B cell (primary cell): ENCODE measurements at regions not wholly inside any gene's neighbourhood (a gene's known extent, or its start where the extent isn't known, plus 50 kb on each side); places are given as distances from the start of the nearest gene placed in this dataset.

ENCODE experiments used
- ATAC-seq: fragments of 200-7000 bp; cut with Tn5 transposase; one replicate; pipeline ENCODE4 v1.10.0; 2021; ENCODE audit warnings: low read depth, mild to moderate bottlenecking, moderate number of reproducible peaks, moderate library complexity
- CTCF ChIA-PET: fragments of 350-600 bp; sonication (Branson Sonifier 250); formaldehyde crosslinking; loops from one replicate; lab custom pipeline; 2021; ENCODE audit warnings: antibody characterized with exemption, inconsistent platforms; lab: Charles Lee
- POLR2A ChIA-PET: fragments of 350-600 bp; sonication (Branson Sonifier 250); formaldehyde crosslinking; loops from one replicate; lab custom pipeline; 2021; ENCODE audit warnings: antibody characterized with exemption; lab: Charles Lee
- DNase-seq: peaks from one replicate; pipeline ENCODE4 v3.0.0; 2013
- H2AFZ ChIP-seq: 2 replicates; pipeline ENCODE4 v1.6.1; 2012; ENCODE audit warnings: mild to moderate bottlenecking, low read depth, low read length; ENCODE audit not compliant: insufficient read depth, poor library complexity, severe bottlenecking
- H3K27ac ChIP-seq, 2 donors: 1 replicate in 1 of 2; 2 replicates in 1 of 2; pipeline ENCODE4 v1.5.1; 2012 to 2013; ENCODE audit warnings: low read length in 2 of 2, mild to moderate bottlenecking in 2 of 2, moderate library complexity in 1 of 2
- H3K27me3 ChIP-seq, 4 experiments: fragments of 200-600 bp in 1 of 4; sonication (generic) in 1 of 4; replicated peaks in 1 of 4; 1 replicate in 2 of 4; 2 replicates in 2 of 4; pipeline versions ENCODE4 v1.6.1 to v1.7.0; 2013 to 2016; ENCODE audit warnings: low read length in 3 of 4, mild to moderate bottlenecking in 2 of 4, mixed read lengths in 1 of 4, moderate library complexity in 1 of 4; ENCODE audit not compliant: insufficient read depth in 4 of 4, control insufficient read depth in 3 of 4; ENCODE audit errors: control extremely low read depth in 1 of 4
- H3K36me3 ChIP-seq, 2 experiments: replicated peaks in 1 of 2; 1 replicate in 1 of 2; 2 replicates in 1 of 2; pipeline versions ENCODE4 v1.6.1 to v1.7.1; 2013; ENCODE audit warnings: low read length in 1 of 2; ENCODE audit not compliant: insufficient read depth in 2 of 2, control insufficient read depth in 1 of 2; ENCODE audit errors: control extremely low read depth in 1 of 2, extremely low read depth in 1 of 2
- H3K4me1 ChIP-seq, 2 donors: fragments of 200-600 bp in 1 of 2; sonication (generic) in 1 of 2; 1 replicate in 1 of 2; 2 replicates in 1 of 2; pipeline versions ENCODE4 v1.5.1 to v1.6.1; 2013 to 2017; ENCODE audit warnings: low read length in 2 of 2; ENCODE audit not compliant: control insufficient read depth in 2 of 2, insufficient read depth in 2 of 2
- H3K4me2 ChIP-seq: replicated peaks from 2 replicates; pipeline ENCODE3; 2012; ENCODE audit warnings: mild to moderate bottlenecking, low read depth, low read length; ENCODE audit not compliant: poor library complexity, severe bottlenecking
- H3K4me3 ChIP-seq, 5 experiments: fragments of 200-600 bp in 1 of 5; sonication (generic) in 1 of 5; 1 replicate in 3 of 5; 2 replicates in 2 of 5; pipeline versions ENCODE4 v1.5.1 to v1.7.0; 2011 to 2016; ENCODE audit warnings: low read length in 4 of 5, mild to moderate bottlenecking in 4 of 5, low read depth in 2 of 5, control low read depth in 1 of 5, moderate library complexity in 1 of 5; ENCODE audit not compliant: insufficient read depth in 1 of 5; ENCODE audit errors: control extremely low read depth in 1 of 5, extremely low read depth in 1 of 5
- H3K79me2 ChIP-seq: fragments of 200-600 bp; sonication (generic); one replicate; pipeline ENCODE4 v1.6.0; 2016; ENCODE audit warnings: low read length; ENCODE audit not compliant: control insufficient read depth, insufficient read depth
- H3K9ac ChIP-seq: fragments of 200-600 bp; sonication (generic); 2 replicates; pipeline ENCODE4 v1.6.1; 2017; ENCODE audit warnings: mild to moderate bottlenecking, low read length, moderate library complexity
- H3K9me3 ChIP-seq, 3 donors: one replicate each; pipeline versions ENCODE4 v1.6.1 to v1.7.1; 2013; ENCODE audit warnings: low read length in 2 of 3; ENCODE audit not compliant: control insufficient read depth in 2 of 3, insufficient read depth in 1 of 3; ENCODE audit errors: control extremely low read depth in 1 of 3
- H4K20me1 ChIP-seq: 2 replicates; pipeline ENCODE4 v1.6.0; 2012; ENCODE audit warnings: mild to moderate bottlenecking, low read length; ENCODE audit not compliant: insufficient read depth, control insufficient read depth, poor library complexity, severe bottlenecking
- H3K27ac Mint-ChIP-seq: one replicate; pipeline ENCODE4 v1.8.0; 2021; ENCODE audit warnings: mixed read lengths
- H3K27me3 Mint-ChIP-seq: one replicate; pipeline ENCODE4 v1.8.0; 2021; ENCODE audit warnings: mixed read lengths
- H3K4me1 Mint-ChIP-seq: one replicate; pipeline ENCODE4 v1.8.0; 2021; ENCODE audit warnings: mixed read lengths
- H3K4me3 Mint-ChIP-seq: one replicate; pipeline ENCODE4 v1.8.0; 2021; ENCODE audit warnings: mixed read lengths
- H3K9me3 Mint-ChIP-seq: one replicate; pipeline ENCODE4 v1.8.0; 2022; ENCODE audit warnings: mixed read lengths; ENCODE audit not compliant: insufficient read depth
- CTCF ChIP-seq: fragments of 200-600 bp; IDR thresholded peaks from one replicate; pipeline ENCODE4 v1.8.0; 2022; ENCODE audit warnings: antibody characterized with exemption, mild to moderate bottlenecking
- EZH2 ChIP-seq: IDR thresholded peaks from 2 replicates; pipeline ENCODE4 v1.6.1; 2012; ENCODE audit warnings: borderline replicate concordance, low read depth, mild to moderate bottlenecking, moderate library complexity, low read length; ENCODE audit not compliant: insufficient read depth, poor library complexity, severe bottlenecking
- WGBS: methylation state at CpG from one replicate; pipeline ENCODE4 v1.1.5; 2013; ENCODE audit warnings: missing lambda C conversion rate; ENCODE audit not compliant: insufficient coverage; 5-methylcytosine and 5-hydroxymethylcytosine counted together
- intact Hi-C: fragments of 100-400 bp; cut with micrococcal nuclease; formaldehyde crosslinking; loops from one replicate; pipeline ENCODE4 v1.10.0; 2022

DNA sequence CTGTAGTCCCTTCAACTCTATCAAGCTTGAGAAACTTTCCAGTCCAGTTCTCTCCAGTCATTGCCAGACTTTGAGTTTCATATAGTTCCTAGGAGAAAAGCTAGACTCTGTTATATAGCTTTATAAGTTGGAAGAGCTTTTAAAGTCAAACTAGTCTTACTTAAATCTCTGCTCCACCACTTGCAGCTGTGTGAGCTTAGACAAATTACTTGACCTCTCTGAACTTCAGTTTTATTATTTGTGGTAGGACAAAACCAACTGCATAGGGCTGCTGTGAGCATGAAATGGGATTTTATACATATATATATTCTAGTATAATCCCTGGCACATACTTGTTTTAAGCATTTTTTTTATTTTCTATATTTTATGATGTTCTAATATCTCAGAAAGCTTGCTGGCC lies 338.7 kb upstream of the NR5A2 start:
- no peak overlapping the region for H3K4me3 Mint-ChIP-seq
- peaks cover 3% of the 10 kb centered on the region for H3K4me1 Mint-ChIP-seq
- CTCF ChIA-PET, result interaction anchor here (1.0 to 7.3 kb wide), 3 partner anchors 588 to 822 kb away, joined by 3 to 163 read pairs (median 105); no protein-coding TSS in a partner anchor
- Histone ChIP-seq H3K9ac (no peak overlapping the region), H3K79me2 (no peaks in the 10 kb centered on the region), H3K4me1 (peaks cover 0 to 2% of the 10 kb centered on the region in 2 donors), H3K27me3 (peaks cover 0 to 12% (median 8%) of the 10 kb centered on the region in 4 experiments), H3K9me3 (no peaks in the 10 kb centered on the region), H4K20me1 (no peaks in the 10 kb centered on the region), H3K27ac (no peak overlapping the region), H3K4me3 (no peak overlapping the region), H3K36me3 (no peaks in the 10 kb centered on the region), H3K4me2 (no peak overlapping the region), H2AFZ (no peak overlapping the region)
- H3K27me3 Mint-ChIP-seq, result peaks cover 42% of the 10 kb centered on the region
- POLR2A ChIA-PET, result no interaction called here
- TF ChIP-seq CTCF (no peak), EZH2 (no peak)
- ATAC-seq, result no peak
- no peak overlapping the region for H3K27ac Mint-ChIP-seq
- no peak for DNase-seq
- intact Hi-C loops, result loop anchor here (10.0 kb wide), 2 partner anchors 446 to 1116 kb away; no protein-coding TSS in a partner anchor
- H3K9me3 Mint-ChIP-seq, result no peaks in the 10 kb centered on the region

GRCh38 chr1:199690496-199690895 lies 337.0 kb upstream of the NR5A2 start:
- peaks cover 52% of the 10 kb centered on the region for H3K27me3 Mint-ChIP-seq
- no CpG with 5 or more reads among the region's 1 CpG for WGBS
- peaks cover 0 to 12% (median 9%) of the 10 kb centered on the region in 4 experiments for H3K27me3 ChIP-seq
- DNase-seq (no peak), ATAC-seq (no peak)
- no peak overlapping the region for H3K4me3 Mint-ChIP-seq
- ChIA-PET POLR2A (no interaction called here), CTCF (interaction anchor here (6.8 kb wide), 1 partner anchor 798 kb away, joined by 163 read pairs; no protein-coding TSS in a partner anchor)
- intact Hi-C loops, result no loop called here
- no peaks in the 10 kb centered on the region for H3K9me3 ChIP-seq
- H3K79me2 ChIP-seq, result no peaks in the 10 kb centered on the region
- no peaks in the 10 kb centered on the region for H3K9me3 Mint-ChIP-seq
- no peak overlapping the region for H3K4me2 ChIP-seq
- peaks cover 0 to 2% of the 10 kb centered on the region in 2 donors for H3K4me1 ChIP-seq
- H3K27ac Mint-ChIP-seq, result no peak overlapping the region
- H2AFZ ChIP-seq, result no peak overlapping the region
- no peaks in the 10 kb centered on the region for H4K20me1 ChIP-seq
- TF ChIP-seq EZH2, result no peak
- no peak for TF ChIP-seq CTCF
- H3K4me1 Mint-ChIP-seq, result peaks cover 3% of the 10 kb centered on the region
- no peak overlapping the region for H3K4me3 ChIP-seq
- H3K27ac ChIP-seq, result no peak overlapping the region
- no peak overlapping the region for H3K9ac ChIP-seq
- H3K36me3 ChIP-seq, result no peaks in the 10 kb centered on the region
